Gastrocnemius medialis (tissue), 4 donors: ENCODE measurements at regions not wholly inside any gene's neighbourhood (a gene's known extent, or its start where the extent isn't known, plus 50 kb on each side); places are given as distances from the start of the nearest gene placed in this dataset.
A peak's percentile ranks its signal among the peaks of the same experiment; 100 is the strongest.

Source experiments
- ATAC-seq, 2 donors: fragments of 150-250 bp; one replicate each; pipeline ENCODE4 v1.9.1; 2016
- DNase-seq, 2 donors: peaks; one replicate each; pipeline ENCODE4 v3.0.0-alpha.2; 2019
- H3K27ac ChIP-seq, 4 donors: fragments of 200-600 bp; sonication (generic); 1 replicate in 1 of 4; 2 replicates in 3 of 4; pipeline ENCODE4 v1.5.1; 2016 to 2018; ENCODE audit warnings: mild to moderate bottlenecking in 2 of 4, moderate library complexity in 1 of 4
- H3K27me3 ChIP-seq, 3 donors: fragments of 200-600 bp; sonication (generic) in 2 of 3; 1 replicate in 1 of 3; 2 replicates in 2 of 3; pipeline versions ENCODE4 v1.5.1 to v1.6.0; 2016 to 2019; ENCODE audit warnings: mild to moderate bottlenecking in 1 of 3, moderate library complexity in 1 of 3
- H3K36me3 ChIP-seq, 2 donors: fragments of 200-600 bp; sonication (generic) in 1 of 2; one replicate each; pipeline ENCODE4 v1.5.1; 2017 to 2018
- H3K4me1 ChIP-seq, 2 donors: fragments of 200-600 bp; sonication (generic) in 1 of 2; one replicate each; pipeline ENCODE4 v1.5.1; 2016 to 2017; ENCODE audit warnings: mild to moderate bottlenecking in 2 of 2
- H3K4me3 ChIP-seq, 4 donors: fragments of 200-600 bp; sonication (generic) in 3 of 4; 1 replicate in 1 of 4; 2 replicates in 3 of 4; pipeline ENCODE4 v1.5.1; 2016 to 2019; ENCODE audit warnings: mild to moderate bottlenecking in 2 of 4
- H3K9me3 ChIP-seq, 3 donors: fragments of 200-600 bp; sonication (generic) in 2 of 3; 1 replicate in 1 of 3; 2 replicates in 2 of 3; pipeline ENCODE4 v1.5.1; 2016 to 2019
- CTCF ChIP-seq, 5 experiments: fragments of 450-650 bp in 3 of 5; fragments of 200-600 bp in 2 of 5; sonication (generic) in 2 of 5; IDR thresholded peaks in 4 of 5; conservative IDR thresholded peaks in 1 of 5; 1 replicate in 4 of 5; 2 replicates in 1 of 5; pipeline ENCODE4 v1.5.1; 2016 to 2019; ENCODE audit warnings: antibody characterized with exemption in 5 of 5, mild to moderate bottlenecking in 3 of 5, moderate library complexity in 3 of 5
- POLR2A ChIP-seq, 2 donors: fragments of 450-650 bp; IDR thresholded peaks; one replicate each; pipeline ENCODE4 v1.6.1; 2017; ENCODE audit warnings: antibody characterized with exemption in 2 of 2, mild to moderate bottlenecking in 2 of 2, moderate library complexity in 2 of 2
- in situ Hi-C, 4 donors: fragments of 200-750 bp; cut with MboI; loops; one replicate each; pipeline versions ENCODE4 v1.15.0 to v1.8.0; 2017; ENCODE audit warnings: low sequenced_read_pairs in 4 of 4
- intact Hi-C: fragments of 100-400 bp; cut with DNase I; formaldehyde crosslinking; loops from one replicate; pipeline ENCODE4 v1.15.1; 2023; ENCODE audit warnings: low total_unique reads

GRCh38 chr13:106919133-106919532 is 351.2 kb upstream of the ARGLU1 start:
- H3K27me3 ChIP-seq: no peaks in the 10 kb centered on the region
- intact Hi-C loops: loop anchor here (5.0 to 10.0 kb wide), 3 partner anchors 47 to 354 kb away; partner anchors contain the start of gene ARGLU1
- TF ChIP-seq POLR2A (IDR thresholded peaks at IDR 0.05): no peak
- TF ChIP-seq CTCF (IDR thresholded peaks at IDR 0.05 in 4 of 5, conservative IDR thresholded peaks at IDR 0.05 in 1 of 5): no peak
- DNase-seq (no peak), ATAC-seq (no peak)
- in situ Hi-C loops: no loop called here
- H3K4me1 ChIP-seq: no peaks in the 10 kb centered on the region
- no peaks in the 10 kb centered on the region for H3K9me3 ChIP-seq
- no peaks in the 10 kb centered on the region for H3K36me3 ChIP-seq
- peak overlapping the region; percentile 1 to 81 (median 78) for H3K27ac ChIP-seq
- H3K4me3 ChIP-seq: peak overlapping the region in 3 of 4 donors; percentile 4 to 51 (median 16)

- in situ Hi-C loops (no loop called here), intact Hi-C loops (loop anchor here (5.0 to 10.0 kb wide), 3 partner anchors 46 to 354 kb away; partner anchors contain the start of gene ARGLU1)
- ATAC-seq: no peak
These were observed 350.6 kb upstream of the ARGLU1 start for GRCh38 chr13:106918557-106918860.

DNA sequence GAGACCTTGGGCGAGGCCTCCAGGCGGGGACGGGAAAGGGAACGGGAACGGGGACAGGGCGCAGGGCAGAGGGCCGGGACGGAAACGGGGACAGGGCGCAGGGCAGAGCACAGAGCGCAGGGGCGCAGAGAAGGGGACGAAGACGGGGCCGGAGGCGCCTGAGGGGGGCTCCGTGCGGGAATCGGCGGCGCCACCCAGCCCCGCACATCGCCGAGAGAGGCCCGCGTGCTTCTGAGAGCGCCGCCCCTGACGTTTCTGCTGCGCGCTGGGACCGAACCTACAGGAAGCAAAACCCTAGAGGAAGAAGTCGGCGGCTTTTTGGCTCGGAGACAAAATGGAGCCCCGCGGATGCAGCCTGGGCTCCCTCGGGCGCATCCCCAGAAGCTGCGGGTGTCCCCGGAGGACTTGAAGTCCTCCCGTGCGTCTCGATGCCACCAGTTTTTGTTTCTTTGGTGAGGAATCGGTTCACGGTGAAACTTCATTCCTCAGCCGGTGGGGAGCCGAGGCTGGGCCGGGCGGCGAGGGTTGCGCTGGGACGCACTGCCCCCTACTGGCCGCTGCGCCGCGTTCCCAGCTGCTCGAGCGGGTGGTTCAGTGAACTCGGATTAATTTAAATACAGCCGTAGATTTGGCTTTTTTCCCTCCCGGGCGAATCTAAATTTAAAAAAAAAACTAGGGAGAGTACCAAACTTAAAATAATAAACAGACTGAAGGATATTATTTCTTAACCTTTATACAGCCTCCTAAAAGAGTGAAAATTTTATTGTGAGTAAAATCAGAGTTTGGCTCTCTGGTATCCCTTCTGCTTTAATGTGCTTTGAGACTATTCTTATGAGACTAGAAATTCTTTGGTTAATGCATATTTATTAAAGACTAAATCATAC is 350.0 kb upstream of the ARGLU1 start:
- H3K36me3 ChIP-seq: no peaks in the 10 kb centered on the region
- no peaks in the 10 kb centered on the region for H3K4me1 ChIP-seq
- intact Hi-C loops (loop anchor here (5.0 to 10.0 kb wide), 3 partner anchors 46 to 353 kb away; partner anchors contain the start of gene ARGLU1), in situ Hi-C loops (no loop called here)
- DNase-seq: peak; percentile 15 to 27
- no peaks in the 10 kb centered on the region for H3K27me3 ChIP-seq
- peak; percentile 62 to 80 (median 71) for TF ChIP-seq CTCF (IDR thresholded peaks at IDR 0.05 in 4 of 5, conservative IDR thresholded peaks at IDR 0.05 in 1 of 5)
- peak in 1 of 2 donors; percentile 27 for TF ChIP-seq POLR2A (IDR thresholded peaks at IDR 0.05)
- peak overlapping the region; percentile 72 to 81 (median 78) for H3K27ac ChIP-seq
- H3K9me3 ChIP-seq: no peaks in the 10 kb centered on the region
- ATAC-seq: peak; percentile 60 to 73
- peak overlapping the region; percentile 51 to 67 (median 58) for H3K4me3 ChIP-seq

More at GRCh38 chr13:106918557-106918860, 350.6 kb upstream of the ARGLU1 start:
- peak overlapping the region; percentile 72 to 81 (median 78) for H3K27ac ChIP-seq
- H3K4me1 ChIP-seq: no peaks in the 10 kb centered on the region
- no peaks in the 10 kb centered on the region for H3K36me3 ChIP-seq
- H3K9me3 ChIP-seq: no peaks in the 10 kb centered on the region
- TF ChIP-seq POLR2A (IDR thresholded peaks at IDR 0.05): no peak
- DNase-seq: no peak
- no peaks in the 10 kb centered on the region for H3K27me3 ChIP-seq
- peak overlapping the region in 3 of 4 donors; percentile 51 to 67 (median 58) for H3K4me3 ChIP-seq

DNA sequence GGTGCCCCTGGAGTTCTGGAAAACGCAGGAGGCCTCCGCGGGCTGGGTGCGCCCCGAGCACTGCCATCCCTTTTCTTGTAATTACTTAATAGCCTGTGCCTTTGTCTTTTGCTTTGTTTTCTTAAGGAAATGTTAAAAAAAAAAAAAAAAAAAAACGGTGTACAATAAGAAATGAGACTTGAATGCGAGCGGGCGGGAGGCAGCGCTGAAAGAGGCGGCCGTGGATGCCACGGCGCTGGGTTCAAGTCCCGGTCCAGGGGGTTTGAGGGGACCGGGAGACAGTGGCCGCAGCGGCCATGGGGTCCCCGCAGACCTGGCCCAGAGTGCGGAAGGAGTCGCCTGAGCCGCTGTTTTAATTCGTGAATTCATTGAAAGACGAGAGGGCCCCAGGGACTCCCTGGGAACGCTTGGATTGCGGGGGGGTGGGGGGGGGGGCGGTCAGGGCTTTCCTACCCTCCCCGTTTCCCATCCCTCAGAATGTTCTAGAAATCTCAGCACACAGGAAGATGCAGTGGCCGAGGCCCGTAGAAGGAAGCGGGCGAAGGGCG is 349.2 kb upstream of the ARGLU1 start:
- Histone ChIP-seq H3K36me3 (no peaks in the 10 kb centered on the region), H3K9me3 (peaks cover 0 to 3% (median 0%) of the 10 kb centered on the region in 3 donors), H3K27ac (peak overlapping the region; percentile 72 to 81 (median 78)), H3K27me3 (no peaks in the 10 kb centered on the region), H3K4me3 (peak overlapping the region; percentile 51 to 67 (median 58)), H3K4me1 (no peaks in the 10 kb centered on the region)
- intact Hi-C loops: loop anchor here (5.0 to 10.0 kb wide), 3 partner anchors 45 to 352 kb away; partner anchors contain the start of gene ARGLU1
- no peak for DNase-seq
- peak in 1 of 2 donors; percentile 20 for ATAC-seq
- peak in 1 of 2 donors; percentile 26 for TF ChIP-seq POLR2A (IDR thresholded peaks at IDR 0.05)
- TF ChIP-seq CTCF (IDR thresholded peaks at IDR 0.05 in 4 of 5, conservative IDR thresholded peaks at IDR 0.05 in 1 of 5): no peak
- in situ Hi-C loops: no loop called here
